GM18502 (cell line): ENCODE measurements at regions not wholly inside any gene's neighbourhood (a gene's known extent, or its start where the extent isn't known, plus 50 kb on each side); places are given as distances from the start of the nearest gene placed in this dataset.
"Not testable (repeated sequence)": the region's sequence is repeated elsewhere in the genome, so short reads cannot be mapped to it uniquely, and the experiment has no call there.

Source experiments
- ATAC-seq: cut with Tn5 transposase; IDR thresholded peaks from one replicate; pipeline ENCODE4 v1.9.1; 2021; ENCODE audit warnings: mild to moderate bottlenecking; ENCODE audit not compliant: unreplicated experiment, poor library complexity

- ATAC-seq, result no peak
Measured at GRCh38 chr3:109977897-109978296, 640.6 kb upstream of the DPPA4 start.

GRCh38 chr3:109982201-109982600 is 644.9 kb upstream of the DPPA4 start:
- no peak for ATAC-seq

- no peak for ATAC-seq
Measured at GRCh38 chr3:109984976-109985375, 647.6 kb upstream of the DPPA4 start.

- no peak for ATAC-seq
Measured at GRCh38 chr3:109985943-109986555, 648.7 kb upstream of the DPPA4 start.

- no peak for ATAC-seq
Measured at GRCh38 chr3:109994853-109995252, 657.5 kb upstream of the DPPA4 start.

- ATAC-seq, result no peak
Measured at GRCh38 chr3:109995377-109995776, 658.0 kb upstream of the DPPA4 start.

GRCh38 chr3:110001905-110002304 is 664.6 kb upstream of the DPPA4 start:
- not testable (repeated sequence) for ATAC-seq

GRCh38 chr3:110006913-110007312 is 669.6 kb upstream of the DPPA4 start:
- ATAC-seq, result no peak

GRCh38 chr3:110015231-110015963 is 678.1 kb upstream of the DPPA4 start:
- ATAC-seq, result no peak

- ATAC-seq, result no peak
Measured at GRCh38 chr3:110016235-110016815, 679.0 kb upstream of the DPPA4 start.

GRCh38 chr3:110017304-110017703 is 680.0 kb upstream of the DPPA4 start:
- ATAC-seq, result no peak

GRCh38 chr3:110021659-110022058 is 684.3 kb upstream of the DPPA4 start:
- ATAC-seq, result no peak

- ATAC-seq, result not testable (repeated sequence)
Measured at GRCh38 chr3:110023022-110023421, 685.7 kb upstream of the DPPA4 start.

- no peak for ATAC-seq
Measured at GRCh38 chr3:110026421-110026820, 689.1 kb upstream of the DPPA4 start.

GRCh38 chr3:110027446-110028080 is 690.2 kb upstream of the DPPA4 start:
- ATAC-seq, result no peak

- no peak for ATAC-seq
Measured at GRCh38 chr3:110031975-110032374, 694.6 kb upstream of the DPPA4 start.

GRCh38 chr3:110059431-110059830 is 722.1 kb upstream of the DPPA4 start:
- no peak for ATAC-seq

GRCh38 chr3:110062716-110063115 is 725.4 kb upstream of the DPPA4 start:
- ATAC-seq, result no peak

GRCh38 chr3:110063178-110063577 is 725.8 kb upstream of the DPPA4 start:
- ATAC-seq, result no peak

- no peak for ATAC-seq
Measured at GRCh38 chr3:110066206-110066605, 728.9 kb upstream of the DPPA4 start.

- ATAC-seq, result no peak
Measured at GRCh38 chr3:110067527-110067926, 730.2 kb upstream of the DPPA4 start.
